ENCODE measurements at regions not wholly inside any gene's neighbourhood (a gene's known extent, or its start where the extent isn't known, plus 50 kb on each side); places are given as distances from the start of the nearest gene placed in this dataset.

GRCh38 chr10:88041243-88042159, 178.1 kb downstream of the PTEN start:
- Histone ChIP-seq H3K4me3 (no peak overlapping the region), H3K9me3 (no peaks in the 10 kb centered on the region), H3K4me1 (no peaks in the 10 kb centered on the region), H3K36me3 (no peaks in the 10 kb centered on the region), H3K27ac (peak overlapping the region in 1 of 4 donors; percentile 49), H3K27me3 (no peaks in the 10 kb centered on the region)
- no peak for DNase-seq
- no peak for TF ChIP-seq POLR2A (IDR thresholded peaks at IDR 0.05)
- TF ChIP-seq CTCF (IDR thresholded peaks at IDR 0.05): no peak

- Histone ChIP-seq H3K4me3 (no peak overlapping the region), H3K9me3 (no peaks in the 10 kb centered on the region), H3K4me1 (no peaks in the 10 kb centered on the region), H3K27me3 (no peaks in the 10 kb centered on the region), H3K27ac (peak overlapping the region in 3 of 4 donors; percentile 13 to 49 (median 27)), H3K36me3 (no peaks in the 10 kb centered on the region)
- TF ChIP-seq POLR2A (IDR thresholded peaks at IDR 0.05): no peak
- TF ChIP-seq CTCF (IDR thresholded peaks at IDR 0.05): no peak
- DNase-seq: no peak
These were observed 179.0 kb downstream of the PTEN start for GRCh38 chr10:88042160-88043100.

GRCh38 chr10:88045096-88045495, 181.7 kb downstream of the PTEN start:
- Histone ChIP-seq H3K27me3 (no peaks in the 10 kb centered on the region), H3K4me3 (no peak overlapping the region), H3K9me3 (no peaks in the 10 kb centered on the region), H3K27ac (peak overlapping the region in 2 of 4 donors; percentile 46 to 51), H3K36me3 (no peaks in the 10 kb centered on the region), H3K4me1 (no peaks in the 10 kb centered on the region)
- no peak for TF ChIP-seq POLR2A (IDR thresholded peaks at IDR 0.05)
- no peak for TF ChIP-seq CTCF (IDR thresholded peaks at IDR 0.05)
- no peak for DNase-seq

- Histone ChIP-seq H3K4me3 (no peak overlapping the region), H3K27ac (peak overlapping the region in 2 of 4 donors; percentile 42 to 51), H3K4me1 (no peaks in the 10 kb centered on the region), H3K27me3 (no peaks in the 10 kb centered on the region), H3K9me3 (no peaks in the 10 kb centered on the region), H3K36me3 (no peaks in the 10 kb centered on the region)
- DNase-seq: no peak
- TF ChIP-seq POLR2A (IDR thresholded peaks at IDR 0.05) (no peak), CTCF (IDR thresholded peaks at IDR 0.05) (no peak)
These were observed 182.4 kb downstream of the PTEN start for GRCh38 chr10:88045656-88046415.

GRCh38 chr10:88047579-88047978, 184.2 kb downstream of the PTEN start:
- DNase-seq: no peak
- Histone ChIP-seq H3K36me3 (no peaks in the 10 kb centered on the region), H3K27me3 (no peaks in the 10 kb centered on the region), H3K4me3 (no peak overlapping the region), H3K27ac (no peak overlapping the region), H3K9me3 (no peaks in the 10 kb centered on the region), H3K4me1 (no peaks in the 10 kb centered on the region)
- TF ChIP-seq CTCF (IDR thresholded peaks at IDR 0.05) (no peak), POLR2A (IDR thresholded peaks at IDR 0.05) (no peak)

All from Peyer's patch (tissue), 4 donors.